MCF 10A (cell line): ENCODE measurements at regions not wholly inside any gene's neighbourhood (a gene's known extent, or its start where the extent isn't known, plus 50 kb on each side); places are given as distances from the start of the nearest gene placed in this dataset.

Source experiments
- BruUV-seq: library from RNA; stranded (reverse); fragments of 400-500 nt; replicated peaks from 2 replicates; lab custom pipeline; 2021; lab: Mats Ljungman, UMichigan
- CTCF ChIA-PET: fragments of 300-600 bp; sonication (Branson Sonifier 250); formaldehyde crosslinking; extraction: SDS; loops from one replicate; lab custom pipeline; 2021; ENCODE audit warnings: antibody characterized with exemption, inconsistent platforms; lab: Yijun Ruan, JAX
- POLR2A ChIA-PET: fragments of 300-600, 350-650 bp; sonication (Branson Sonifier 250); formaldehyde crosslinking; extraction: SDS; loops from one replicate; lab custom pipeline; 2020; ENCODE audit warnings: antibody characterized with exemption, inconsistent platforms; lab: Yijun Ruan, JAX
- DNase-seq: peaks from one replicate; pipeline ENCODE4 v3.0.0-alpha.2; 2018; ENCODE audit not compliant: unreplicated experiment
- H3K27ac Mint-ChIP-seq: one replicate; pipeline ENCODE4 v1.8.0; 2022; ENCODE audit warnings: mild to moderate bottlenecking, low read depth, mixed read lengths; ENCODE audit not compliant: unreplicated experiment
- H3K27me3 Mint-ChIP-seq: one replicate; pipeline ENCODE4 v1.8.0; 2022; ENCODE audit warnings: mixed read lengths; ENCODE audit not compliant: insufficient read depth, unreplicated experiment
- H3K36me3 Mint-ChIP-seq: one replicate; pipeline ENCODE4 v1.8.0; 2022; ENCODE audit warnings: mild to moderate bottlenecking, moderate library complexity, mixed read lengths; ENCODE audit not compliant: insufficient read depth, unreplicated experiment
- H3K4me1 Mint-ChIP-seq: one replicate; pipeline ENCODE4 v1.8.0; 2022; ENCODE audit warnings: mixed read lengths; ENCODE audit not compliant: insufficient read depth, unreplicated experiment
- H3K4me3 Mint-ChIP-seq: one replicate; pipeline ENCODE4 v1.8.0; 2022; ENCODE audit warnings: mild to moderate bottlenecking, moderate library complexity, mixed read lengths; ENCODE audit not compliant: unreplicated experiment
- H3K9me3 Mint-ChIP-seq: one replicate; pipeline ENCODE4 v1.8.0; 2022; ENCODE audit warnings: mixed read lengths; ENCODE audit not compliant: unreplicated experiment
- intact Hi-C: fragments of 100-400 bp; cut with micrococcal nuclease; formaldehyde crosslinking; loops from 2 replicates; pipeline ENCODE4 v1.14.1; 2022
- TF ChIP-seq, protein P1 (sequence below): fragments of 200-600 bp; IDR thresholded peaks from one replicate; pipeline ENCODE4 v1.8.0; 2022; ENCODE audit warnings: antibody characterized with exemption, mild to moderate bottlenecking; ENCODE audit not compliant: unreplicated experiment

DNA sequence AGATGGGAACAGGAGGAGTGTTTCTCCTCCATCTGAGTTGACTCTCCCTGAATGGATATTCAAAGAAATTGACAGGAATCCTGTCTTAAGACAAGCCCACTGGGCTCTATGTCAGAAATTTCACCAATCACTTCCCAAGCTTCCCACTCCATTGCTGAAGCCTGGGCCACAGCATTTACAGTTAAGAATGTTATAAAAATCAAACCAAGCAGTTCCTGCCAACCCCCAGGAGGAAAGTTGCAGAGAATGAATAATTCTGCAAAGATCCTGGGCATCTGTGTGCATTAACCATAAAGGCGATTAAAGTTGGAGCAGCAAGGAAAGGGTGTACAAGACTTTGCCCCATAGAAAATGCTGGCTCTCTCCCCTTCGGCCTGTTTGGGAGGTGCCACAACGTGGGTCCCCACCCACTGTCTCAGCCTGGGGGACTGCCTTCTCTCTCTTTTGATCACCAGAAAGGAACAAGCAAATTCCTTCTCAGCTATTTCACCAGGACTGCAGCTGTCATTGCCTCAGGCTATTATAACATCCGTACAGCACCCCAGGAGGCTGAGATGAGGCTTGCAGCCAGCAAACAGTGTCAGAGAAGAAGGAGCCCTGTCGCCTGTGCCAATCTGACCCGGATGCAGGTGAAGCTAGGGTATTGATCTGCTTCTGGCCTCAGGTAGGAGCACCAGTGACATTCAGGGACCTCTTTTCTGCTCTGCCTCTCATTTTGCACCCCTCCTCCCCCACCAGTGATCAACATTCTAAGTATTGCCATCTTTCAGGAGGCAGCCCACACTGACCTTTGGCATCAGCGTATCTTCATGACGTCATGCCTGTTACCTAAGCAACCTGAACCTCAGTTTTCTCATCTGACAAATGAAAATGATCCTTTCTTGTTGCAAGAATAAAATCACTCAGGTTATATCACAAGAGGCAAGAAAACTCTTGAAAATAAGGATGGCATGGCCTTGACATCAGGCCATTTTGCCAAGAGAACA lies 219.0 kb downstream of the SH3BP4 start:
- TF ChIP-seq, protein P1, sequence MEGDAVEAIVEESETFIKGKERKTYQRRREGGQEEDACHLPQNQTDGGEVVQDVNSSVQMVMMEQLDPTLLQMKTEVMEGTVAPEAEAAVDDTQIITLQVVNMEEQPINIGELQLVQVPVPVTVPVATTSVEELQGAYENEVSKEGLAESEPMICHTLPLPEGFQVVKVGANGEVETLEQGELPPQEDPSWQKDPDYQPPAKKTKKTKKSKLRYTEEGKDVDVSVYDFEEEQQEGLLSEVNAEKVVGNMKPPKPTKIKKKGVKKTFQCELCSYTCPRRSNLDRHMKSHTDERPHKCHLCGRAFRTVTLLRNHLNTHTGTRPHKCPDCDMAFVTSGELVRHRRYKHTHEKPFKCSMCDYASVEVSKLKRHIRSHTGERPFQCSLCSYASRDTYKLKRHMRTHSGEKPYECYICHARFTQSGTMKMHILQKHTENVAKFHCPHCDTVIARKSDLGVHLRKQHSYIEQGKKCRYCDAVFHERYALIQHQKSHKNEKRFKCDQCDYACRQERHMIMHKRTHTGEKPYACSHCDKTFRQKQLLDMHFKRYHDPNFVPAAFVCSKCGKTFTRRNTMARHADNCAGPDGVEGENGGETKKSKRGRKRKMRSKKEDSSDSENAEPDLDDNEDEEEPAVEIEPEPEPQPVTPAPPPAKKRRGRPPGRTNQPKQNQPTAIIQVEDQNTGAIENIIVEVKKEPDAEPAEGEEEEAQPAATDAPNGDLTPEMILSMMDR, result peak; percentile 31
- intact Hi-C loops, result no loop called here
- Mint-ChIP-seq H3K36me3 (no peaks in the 10 kb centered on the region), H3K9me3 (peaks cover 6% of the 10 kb centered on the region), H3K4me3 (no peak overlapping the region), H3K27me3 (no peaks in the 10 kb centered on the region), H3K4me1 (peaks cover 14% of the 10 kb centered on the region), H3K27ac (peak overlapping the region; percentile 60)
- DNase-seq, result peak; percentile 77
- POLR2A ChIA-PET, result interaction anchor here (0.7 to 0.8 kb wide), 2 partner anchors 21 to 324 kb away, joined by 3 read pairs; no protein-coding TSS in a partner anchor
- BruUV-seq, result no TSS peak
- CTCF ChIA-PET, result interaction anchor here (0.9 kb wide), 1 partner anchor 288 kb away, joined by 3 read pairs; no protein-coding TSS in a partner anchor

DNA sequence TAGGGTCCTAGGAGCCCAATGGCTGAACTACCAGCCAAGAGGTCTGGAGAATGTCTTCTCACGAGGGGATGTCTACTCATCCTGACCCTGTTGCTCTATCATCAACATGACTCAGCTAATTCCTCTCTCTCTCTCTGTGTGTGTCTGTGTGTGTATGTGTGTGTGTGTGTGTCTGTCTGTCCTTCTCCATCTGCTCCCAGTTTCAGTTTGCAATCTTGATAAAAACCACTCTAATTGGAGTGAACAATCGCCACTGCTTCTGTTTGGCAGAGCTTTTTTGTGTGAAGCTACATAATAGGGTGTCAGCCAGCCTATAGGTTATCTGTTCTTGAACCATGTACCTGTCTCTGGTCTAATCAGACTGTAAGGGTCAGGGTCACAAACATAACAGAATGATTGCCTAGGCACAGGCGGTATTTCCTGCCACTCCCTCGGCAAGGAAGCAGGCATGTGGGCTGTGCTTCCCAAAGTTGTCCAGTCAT lies 219.8 kb downstream of the SH3BP4 start:
- no TSS peak for BruUV-seq
- TF ChIP-seq, protein P1, result no peak
- H3K4me1 Mint-ChIP-seq, result peaks cover 14% of the 10 kb centered on the region
- H3K27ac Mint-ChIP-seq, result peak overlapping the region; percentile 60
- no peaks in the 10 kb centered on the region for H3K36me3 Mint-ChIP-seq
- peaks cover 13% of the 10 kb centered on the region for H3K9me3 Mint-ChIP-seq
- ChIA-PET POLR2A (interaction anchor here (0.8 kb wide), 1 partner anchor 21 kb away, joined by 3 read pairs; no protein-coding TSS in a partner anchor), CTCF (interaction anchor here (0.6 kb wide), 2 partner anchors 44 to 346 kb away, joined by 4 read pairs; no protein-coding TSS in a partner anchor)
- no peak overlapping the region for H3K4me3 Mint-ChIP-seq
- intact Hi-C loops, result no loop called here
- H3K27me3 Mint-ChIP-seq, result no peaks in the 10 kb centered on the region
- peak; percentile 59 for DNase-seq

DNA sequence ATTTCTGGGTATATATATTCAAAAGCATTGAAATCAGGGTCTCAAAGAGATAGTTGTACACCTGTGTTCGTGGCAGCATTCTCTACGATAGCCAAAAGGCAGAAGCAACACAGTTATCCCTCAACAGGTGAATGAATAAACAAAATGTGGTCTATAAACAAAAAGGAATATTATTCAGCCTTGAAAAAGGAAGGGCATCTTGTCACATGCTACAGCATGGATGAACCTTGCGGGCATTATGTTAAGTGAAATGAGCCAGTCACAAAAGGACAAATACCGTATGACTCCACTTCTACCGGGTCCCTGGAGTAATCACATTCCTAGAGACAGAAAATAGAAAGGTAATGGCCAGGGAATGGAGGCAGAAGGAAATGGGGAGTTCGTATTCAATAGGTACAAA lies 228.8 kb downstream of the SH3BP4 start:
- Mint-ChIP-seq H3K4me3 (no peak overlapping the region), H3K27me3 (peaks cover 43% of the 10 kb centered on the region), H3K9me3 (peaks cover 10% of the 10 kb centered on the region), H3K27ac (no peak overlapping the region), H3K4me1 (no peaks in the 10 kb centered on the region), H3K36me3 (no peaks in the 10 kb centered on the region)
- no TSS peak for BruUV-seq
- DNase-seq, result no peak
- CTCF ChIA-PET, result no interaction called here
- POLR2A ChIA-PET, result no interaction called here
- TF ChIP-seq, protein P1, result no peak
- intact Hi-C loops, result no loop called here

DNA sequence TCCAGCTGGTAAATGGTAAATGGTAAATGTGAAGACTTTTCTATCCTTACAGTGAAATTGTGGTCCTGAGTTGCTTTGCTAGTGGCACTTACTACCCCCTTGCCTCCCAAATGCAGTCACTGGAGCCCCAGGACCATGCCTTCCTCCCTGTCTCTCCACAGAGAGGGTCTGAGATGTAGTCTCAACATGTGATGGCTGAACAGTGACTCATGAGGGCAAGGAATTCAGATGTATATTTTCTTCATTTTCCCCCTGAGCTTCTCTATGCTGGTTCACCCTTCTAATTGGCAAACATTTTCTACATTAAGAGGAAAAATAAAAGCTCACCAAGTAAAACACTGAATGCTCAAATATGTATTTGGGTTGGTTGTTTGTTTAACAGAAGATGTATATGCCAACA lies 232.0 kb downstream of the SH3BP4 start:
- TF ChIP-seq, protein P1, result no peak
- H3K9me3 Mint-ChIP-seq, result no peaks in the 10 kb centered on the region
- no peak overlapping the region for H3K4me3 Mint-ChIP-seq
- BruUV-seq, result no TSS peak
- ChIA-PET POLR2A (interaction anchor here (0.6 kb wide), 1 partner anchor 994 kb away, joined by 3 read pairs; no protein-coding TSS in a partner anchor), CTCF (interaction anchor here (0.6 kb wide), 1 partner anchor 663 kb away, joined by 3 read pairs; no protein-coding TSS in a partner anchor)
- H3K27me3 Mint-ChIP-seq, result peaks cover 56% of the 10 kb centered on the region
- DNase-seq, result no peak
- no peak overlapping the region for H3K27ac Mint-ChIP-seq
- H3K4me1 Mint-ChIP-seq, result no peaks in the 10 kb centered on the region
- H3K36me3 Mint-ChIP-seq, result peaks cover 5% of the 10 kb centered on the region
- intact Hi-C loops, result no loop called here
